BLaER1 treated with 17β-estradiol and CSF1 and Interleukin-3, amounts not matched to agents 10 nM and 100 nM (cell line): ENCODE measurements at regions not wholly inside any gene's neighbourhood (a gene's known extent, or its start where the extent isn't known, plus 50 kb on each side); places are given as distances from the start of the nearest gene placed in this dataset.

Source experiments
- H3K27ac ChIP-seq, 11 experiments: shearing (Covaris generic); formaldehyde crosslinking; 2 replicates each; pipeline ENCODE4 v1.8.1; 2022
- H3K27me3 ChIP-seq, 11 experiments: shearing (Covaris generic); formaldehyde crosslinking; 2 replicates each; pipeline ENCODE4 v1.8.1; 2022
- H3K36me3 ChIP-seq, 11 experiments: shearing (Covaris generic); formaldehyde crosslinking; 2 replicates each; pipeline ENCODE4 v1.8.1; 2022
- H3K4me1 ChIP-seq, 10 experiments: shearing (Covaris generic); formaldehyde crosslinking; 2 replicates each; pipeline ENCODE4 v1.8.1; 2022
- H3K4me2 ChIP-seq, 11 experiments: shearing (Covaris generic); formaldehyde crosslinking; 2 replicates each; pipeline ENCODE4 v1.8.1; 2022
- H3K4me3 ChIP-seq, 10 experiments: shearing (Covaris generic); formaldehyde crosslinking; 2 replicates each; pipeline ENCODE4 v1.8.1; 2022
- H3K9ac ChIP-seq, 11 experiments: shearing (Covaris generic); formaldehyde crosslinking; 2 replicates each; pipeline ENCODE4 v1.8.1; 2022
- H3K9me3 ChIP-seq, 11 experiments: shearing (Covaris generic); formaldehyde crosslinking; replicated peaks in 1 of 11; 2 replicates each; pipeline ENCODE4 v1.8.1; 2022
- H4K20me1 ChIP-seq, 11 experiments: shearing (Covaris generic); formaldehyde crosslinking; 2 replicates each; pipeline ENCODE4 v1.8.1; 2022
- Cebpa-rat ChIP-seq, 11 experiments: shearing (Covaris generic); IDR thresholded peaks; 2 replicates each; pipeline ENCODE4 v1.8.1; 2022

GRCh38 chr2:184205048-184205596 lies 393.2 kb upstream of the ZNF804A start:
- no peak for TF ChIP-seq Cebpa-rat (IDR thresholded peaks at IDR 0.05)
- Histone ChIP-seq H3K4me3 (no peak overlapping the region), H4K20me1 (no peaks in the 10 kb centered on the region), H3K4me1 (no peaks in the 10 kb centered on the region), H3K27me3 (no peaks in the 10 kb centered on the region), H3K4me2 (no peak overlapping the region), H3K27ac (no peak overlapping the region), H3K36me3 (no peaks in the 10 kb centered on the region), H3K9me3 (no peaks in the 10 kb centered on the region), H3K9ac (no peak overlapping the region)

GRCh38 chr2:184206045-184206444 lies 392.3 kb upstream of the ZNF804A start:
- no peaks in the 10 kb centered on the region for H3K27me3 ChIP-seq
- H4K20me1 ChIP-seq, result no peaks in the 10 kb centered on the region
- H3K27ac ChIP-seq, result no peak overlapping the region
- no peak overlapping the region for H3K9ac ChIP-seq
- H3K36me3 ChIP-seq, result no peaks in the 10 kb centered on the region
- H3K4me1 ChIP-seq, result no peaks in the 10 kb centered on the region
- no peak overlapping the region for H3K4me3 ChIP-seq
- no peaks in the 10 kb centered on the region for H3K9me3 ChIP-seq
- no peak; a peak in 1 of 22 replicates for TF ChIP-seq Cebpa-rat (IDR thresholded peaks at IDR 0.05)
- no peak overlapping the region for H3K4me2 ChIP-seq

- no peaks in the 10 kb centered on the region for H4K20me1 ChIP-seq
- TF ChIP-seq Cebpa-rat (IDR thresholded peaks at IDR 0.05), result no peak
- no peak overlapping the region for H3K27ac ChIP-seq
- no peaks in the 10 kb centered on the region for H3K27me3 ChIP-seq
- H3K9ac ChIP-seq, result no peak overlapping the region
- H3K9me3 ChIP-seq, result no peaks in the 10 kb centered on the region
- no peak overlapping the region for H3K4me3 ChIP-seq
- no peaks in the 10 kb centered on the region for H3K4me1 ChIP-seq
- H3K36me3 ChIP-seq, result no peaks in the 10 kb centered on the region
- H3K4me2 ChIP-seq, result no peak overlapping the region
Measured at GRCh38 chr2:184210329-184210728, 388.0 kb upstream of the ZNF804A start.

- Histone ChIP-seq H3K4me2 (no peak overlapping the region), H3K4me3 (no peak overlapping the region), H3K36me3 (no peaks in the 10 kb centered on the region), H3K27me3 (no peaks in the 10 kb centered on the region), H3K4me1 (no peaks in the 10 kb centered on the region), H4K20me1 (no peaks in the 10 kb centered on the region), H3K9ac (no peak overlapping the region), H3K9me3 (no peaks in the 10 kb centered on the region), H3K27ac (no peak overlapping the region)
- TF ChIP-seq Cebpa-rat (IDR thresholded peaks at IDR 0.05), result no peak
Measured at GRCh38 chr2:184215745-184216144, 382.6 kb upstream of the ZNF804A start.

- no peak for TF ChIP-seq Cebpa-rat (IDR thresholded peaks at IDR 0.05)
- Histone ChIP-seq H3K4me1 (no peaks in the 10 kb centered on the region), H3K9me3 (no peaks in the 10 kb centered on the region), H4K20me1 (no peaks in the 10 kb centered on the region), H3K36me3 (no peaks in the 10 kb centered on the region), H3K4me2 (no peak overlapping the region), H3K4me3 (no peak overlapping the region), H3K27ac (no peak overlapping the region), H3K27me3 (no peaks in the 10 kb centered on the region), H3K9ac (no peak overlapping the region)
Measured at GRCh38 chr2:184256611-184257010, 341.7 kb upstream of the ZNF804A start.

GRCh38 chr2:184261331-184261730 lies 337.0 kb upstream of the ZNF804A start:
- no peak overlapping the region for H3K27ac ChIP-seq
- no peak overlapping the region for H3K4me3 ChIP-seq
- H3K9ac ChIP-seq, result no peak overlapping the region
- H3K27me3 ChIP-seq, result no peaks in the 10 kb centered on the region
- H3K4me2 ChIP-seq, result no peak overlapping the region
- no peaks in the 10 kb centered on the region for H3K9me3 ChIP-seq
- TF ChIP-seq Cebpa-rat (IDR thresholded peaks at IDR 0.05), result no peak
- no peaks in the 10 kb centered on the region for H3K4me1 ChIP-seq
- H4K20me1 ChIP-seq, result no peaks in the 10 kb centered on the region
- no peaks in the 10 kb centered on the region for H3K36me3 ChIP-seq

- no peaks in the 10 kb centered on the region for H3K27me3 ChIP-seq
- no peak overlapping the region for H3K27ac ChIP-seq
- H3K9ac ChIP-seq, result no peak overlapping the region
- no peaks in the 10 kb centered on the region for H3K9me3 ChIP-seq
- TF ChIP-seq Cebpa-rat (IDR thresholded peaks at IDR 0.05), result no peak
- no peak overlapping the region for H3K4me3 ChIP-seq
- H4K20me1 ChIP-seq, result no peaks in the 10 kb centered on the region
- no peaks in the 10 kb centered on the region for H3K4me1 ChIP-seq
- no peak overlapping the region for H3K4me2 ChIP-seq
- no peaks in the 10 kb centered on the region for H3K36me3 ChIP-seq
Measured at GRCh38 chr2:184261818-184262217, 336.5 kb upstream of the ZNF804A start.

GRCh38 chr2:184268900-184269477 lies 329.3 kb upstream of the ZNF804A start:
- Histone ChIP-seq H4K20me1 (no peaks in the 10 kb centered on the region), H3K27me3 (no peaks in the 10 kb centered on the region), H3K27ac (no peak overlapping the region), H3K9ac (no peak overlapping the region), H3K4me2 (no peak overlapping the region), H3K36me3 (no peaks in the 10 kb centered on the region), H3K4me1 (no peaks in the 10 kb centered on the region), H3K4me3 (no peak overlapping the region), H3K9me3 (no peaks in the 10 kb centered on the region)
- no peak for TF ChIP-seq Cebpa-rat (IDR thresholded peaks at IDR 0.05)

GRCh38 chr2:184270660-184271059 lies 327.7 kb upstream of the ZNF804A start:
- no peaks in the 10 kb centered on the region for H4K20me1 ChIP-seq
- H3K4me1 ChIP-seq, result no peaks in the 10 kb centered on the region
- no peak overlapping the region for H3K4me2 ChIP-seq
- no peak overlapping the region for H3K4me3 ChIP-seq
- H3K27ac ChIP-seq, result no peak overlapping the region
- no peaks in the 10 kb centered on the region for H3K27me3 ChIP-seq
- no peak for TF ChIP-seq Cebpa-rat (IDR thresholded peaks at IDR 0.05)
- H3K9me3 ChIP-seq, result no peaks in the 10 kb centered on the region
- no peak overlapping the region for H3K9ac ChIP-seq
- H3K36me3 ChIP-seq, result no peaks in the 10 kb centered on the region

- Histone ChIP-seq H3K4me2 (no peak overlapping the region), H3K27me3 (no peaks in the 10 kb centered on the region), H3K9me3 (no peaks in the 10 kb centered on the region), H4K20me1 (no peaks in the 10 kb centered on the region), H3K4me3 (no peak overlapping the region), H3K27ac (no peak overlapping the region), H3K9ac (no peak overlapping the region), H3K4me1 (no peaks in the 10 kb centered on the region), H3K36me3 (no peaks in the 10 kb centered on the region)
- TF ChIP-seq Cebpa-rat (IDR thresholded peaks at IDR 0.05), result no peak
Measured at GRCh38 chr2:184272056-184272455, 326.3 kb upstream of the ZNF804A start.
